Right ventricle myocardium inferior (tissue), 1 donor: ENCODE measurements at regions not wholly inside any gene's neighbourhood (a gene's known extent, or its start where the extent isn't known, plus 50 kb on each side); places are given as distances from the start of the nearest gene placed in this dataset.

Source experiments
- ATAC-seq: fragments of 200-7000 bp; cut with Tn5 transposase; one replicate; pipeline ENCODE4 v1.9.1; 2020; ENCODE audit warnings: mild to moderate bottlenecking, moderate library complexity
- DNase-seq: peaks from one replicate; pipeline ENCODE4 v3.0.0; 2021; ENCODE audit errors: missing footprints
- intact Hi-C: fragments of 100-400 bp; cut with DNase I; formaldehyde crosslinking; loops from one replicate; pipeline ENCODE4 v1.11.0; 2022
- donor health status: DM: no; HTN: yes; CAD: no; lungs with severe emphysema.

DNA sequence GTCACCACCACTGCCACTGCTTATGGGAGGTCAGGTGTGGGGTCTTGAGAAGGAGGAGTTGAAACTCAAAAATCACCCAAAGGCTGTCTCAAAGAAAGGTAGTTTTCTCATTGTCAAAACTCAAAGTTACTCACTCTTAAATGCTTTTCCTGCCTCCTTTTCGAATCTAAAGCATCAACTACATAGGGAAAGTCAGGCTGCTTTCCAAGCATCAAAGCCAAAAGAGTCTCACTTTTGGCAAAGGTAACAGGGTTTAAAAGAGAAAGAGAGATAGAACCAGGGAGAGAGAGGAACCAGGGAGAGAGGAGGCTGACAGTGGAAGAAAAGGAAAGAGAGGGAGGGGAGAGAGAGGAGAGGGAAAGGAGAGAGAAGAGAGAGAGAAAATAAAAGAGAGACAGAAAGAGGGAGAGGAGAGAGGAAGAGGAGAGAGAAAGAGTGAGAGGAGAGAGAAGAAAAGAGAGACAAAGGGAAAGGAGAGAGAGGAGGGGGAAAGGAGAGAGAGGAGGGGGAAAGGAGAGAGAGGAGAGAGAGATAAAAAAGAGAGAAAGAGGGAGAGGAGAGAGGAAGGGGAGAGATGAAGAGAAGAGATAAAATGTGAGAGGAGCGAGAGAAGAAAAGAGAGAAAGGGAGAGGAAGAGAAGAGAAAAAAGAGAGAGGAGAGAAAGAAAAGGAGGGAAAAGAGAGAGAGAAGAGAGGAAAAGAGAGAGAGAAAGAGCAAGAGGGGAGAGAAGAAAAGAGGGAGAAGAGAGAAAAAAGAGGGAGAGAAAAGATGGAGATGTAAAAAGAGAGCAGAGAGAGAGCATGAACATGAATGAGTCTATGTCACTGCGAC lies 262.0 kb upstream of the TSHZ3 start:
- ATAC-seq (no peak), DNase-seq (no peak)
- intact Hi-C loops: no loop called here

DNA sequence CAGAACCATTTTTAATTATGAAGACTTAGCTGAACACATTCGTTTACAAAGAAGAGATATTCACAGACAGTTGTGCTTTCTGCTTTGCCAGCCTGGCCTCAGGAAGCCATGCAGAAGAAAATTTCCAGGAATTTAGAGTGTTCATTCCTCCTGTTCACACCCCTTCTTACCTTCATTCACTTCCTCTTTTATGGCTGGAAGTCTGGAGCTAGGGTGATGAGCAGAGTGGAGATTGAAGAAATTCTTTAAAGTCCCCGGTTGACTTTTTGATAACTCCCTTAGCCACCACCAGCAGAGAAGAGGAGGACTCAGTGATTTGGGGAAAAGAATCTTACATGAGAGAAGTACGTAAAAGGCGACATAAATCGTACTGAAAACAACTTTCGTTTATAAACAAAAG lies 263.6 kb upstream of the TSHZ3 start:
- intact Hi-C loops: no loop called here
- ATAC-seq (no peak), DNase-seq (no peak)

DNA sequence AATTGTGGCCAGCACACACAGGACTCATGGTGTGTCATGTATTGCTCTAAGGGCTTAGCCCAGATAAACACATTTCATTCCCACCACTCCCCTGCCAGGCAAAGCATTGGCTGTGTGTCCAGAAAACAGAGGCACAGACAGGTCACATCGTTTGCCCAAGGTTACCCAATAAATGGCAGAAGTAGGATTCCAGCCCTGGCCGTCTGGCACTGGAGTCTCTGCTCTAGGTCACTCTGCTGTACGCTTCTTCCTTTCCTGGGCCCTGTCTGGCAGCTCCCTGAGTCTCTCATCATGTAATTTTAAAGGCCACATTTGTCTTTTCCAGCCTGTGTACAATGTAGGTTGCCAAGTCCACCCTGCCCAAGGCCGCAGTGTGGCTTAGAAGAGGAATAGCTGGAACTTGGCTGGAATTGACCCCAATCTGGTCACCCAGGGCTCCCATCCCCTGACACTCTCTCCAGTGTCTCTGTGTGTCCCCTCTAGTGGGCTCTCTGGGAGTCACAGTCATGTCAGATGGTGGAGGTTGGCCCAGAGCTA lies 264.5 kb upstream of the TSHZ3 start:
- intact Hi-C loops: no loop called here
- DNase-seq: no peak
- peak; percentile 72 for ATAC-seq

DNA sequence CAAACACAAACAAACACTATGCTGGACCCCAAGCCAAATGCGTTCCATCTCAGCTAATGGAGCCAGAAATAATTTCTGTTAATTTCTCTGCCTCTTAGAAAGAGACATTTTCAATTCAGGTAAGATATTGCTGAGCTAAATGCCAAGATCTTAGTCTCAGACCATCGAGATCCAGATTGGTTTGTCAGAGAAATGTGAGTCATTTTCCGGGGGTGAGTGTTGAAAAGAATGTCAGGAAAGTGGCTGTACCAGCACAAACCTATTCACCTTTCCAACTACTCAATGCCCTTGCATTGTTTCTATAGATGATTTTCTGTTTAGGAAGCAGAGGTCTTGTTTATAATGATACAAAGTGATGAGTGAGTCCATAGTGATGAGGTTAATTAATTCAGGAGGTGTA lies 266.8 kb upstream of the TSHZ3 start:
- ATAC-seq (no peak), DNase-seq (no peak)
- intact Hi-C loops: no loop called here

DNA sequence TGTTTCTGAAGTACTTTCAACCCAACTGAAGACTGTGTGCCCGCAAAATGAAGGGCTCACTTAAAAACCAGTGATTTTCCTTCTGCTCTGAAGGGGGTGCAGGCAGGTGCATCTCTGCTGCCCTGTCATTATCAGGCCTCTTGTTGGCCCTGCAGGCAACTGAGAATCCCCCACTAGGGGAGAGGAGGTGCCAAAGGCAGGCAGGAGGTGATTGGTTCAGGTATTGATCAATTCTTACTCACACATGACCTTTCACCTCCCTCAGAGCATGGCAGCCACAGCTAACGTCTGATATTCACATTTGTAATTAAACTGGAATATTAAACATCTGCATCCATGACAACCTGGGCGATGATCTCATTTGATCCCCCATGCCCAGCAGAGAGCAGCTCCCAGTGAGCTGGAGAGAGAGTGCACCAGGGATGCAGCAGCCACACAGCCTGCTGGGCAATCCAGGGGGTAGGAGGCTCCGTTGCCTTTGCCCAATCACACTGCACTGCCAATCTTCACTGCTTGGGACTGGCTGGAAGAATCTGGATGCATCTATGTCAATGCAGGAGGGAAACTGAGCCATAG lies 267.9 kb upstream of the TSHZ3 start:
- intact Hi-C loops: no loop called here
- no peak for ATAC-seq
- DNase-seq: no peak

DNA sequence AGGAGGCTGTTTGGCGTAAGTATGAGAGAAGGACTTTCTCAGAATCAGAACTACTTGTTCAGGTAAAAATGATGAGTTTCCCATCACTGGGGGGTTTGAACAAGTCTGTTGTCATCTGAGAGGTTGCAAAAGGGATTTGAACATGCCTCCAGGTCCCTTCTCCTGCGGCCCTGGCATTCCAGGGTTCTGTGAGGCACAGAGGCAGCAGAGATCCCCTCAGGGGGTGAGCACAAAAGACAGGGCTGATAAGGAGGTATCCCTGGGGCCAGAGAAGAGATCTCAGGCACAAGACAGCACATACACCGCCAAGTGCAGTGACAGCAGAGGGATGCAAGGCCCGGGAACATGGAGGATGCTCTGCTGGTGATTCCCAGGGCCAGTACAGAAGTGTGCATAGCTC lies 275.8 kb upstream of the TSHZ3 start:
- ATAC-seq (no peak), DNase-seq (no peak)
- intact Hi-C loops: no loop called here

GRCh38 chr19:31625575-31625974 lies 276.3 kb upstream of the TSHZ3 start:
- intact Hi-C loops: no loop called here

GRCh38 chr19:31626941-31627340 lies 277.7 kb upstream of the TSHZ3 start:
- no peak for ATAC-seq
- intact Hi-C loops: no loop called here

More at GRCh38 chr19:31625575-31625974, 276.3 kb upstream of the TSHZ3 start:
- DNase-seq (no peak), ATAC-seq (no peak)

GRCh38 chr19:31627620-31628365 lies 278.6 kb upstream of the TSHZ3 start:
- ATAC-seq (no peak), DNase-seq (no peak)
- intact Hi-C loops: no loop called here

More at GRCh38 chr19:31626941-31627340, 277.7 kb upstream of the TSHZ3 start:
- no peak for DNase-seq

GRCh38 chr19:31629579-31630363 lies 280.5 kb upstream of the TSHZ3 start:
- intact Hi-C loops: no loop called here
- DNase-seq (no peak), ATAC-seq (no peak)

DNA sequence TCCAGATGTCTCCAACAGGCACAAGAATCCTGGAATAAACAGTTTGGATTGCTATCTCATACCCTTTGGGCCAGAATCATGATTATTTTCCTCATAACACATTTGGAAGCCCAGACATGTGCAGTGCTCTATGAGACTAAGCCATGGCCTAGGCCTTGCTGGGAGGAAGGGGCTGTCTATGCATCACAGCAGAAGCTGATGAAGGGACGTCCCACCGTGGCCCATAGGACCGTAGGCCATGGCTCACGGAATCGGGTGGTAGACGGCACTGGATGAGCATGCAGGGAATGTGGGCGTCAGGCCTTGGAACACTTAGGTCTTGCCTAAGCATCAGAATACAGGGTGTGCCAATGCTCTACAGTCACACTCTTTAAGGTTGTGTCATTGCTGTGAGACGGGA lies 283.8 kb upstream of the TSHZ3 start:
- intact Hi-C loops: no loop called here
- DNase-seq (no peak), ATAC-seq (no peak)

- intact Hi-C loops: no loop called here
- ATAC-seq (no peak), DNase-seq (no peak)
These were observed 290.1 kb upstream of the TSHZ3 start for GRCh38 chr19:31639306-31639705.

DNA sequence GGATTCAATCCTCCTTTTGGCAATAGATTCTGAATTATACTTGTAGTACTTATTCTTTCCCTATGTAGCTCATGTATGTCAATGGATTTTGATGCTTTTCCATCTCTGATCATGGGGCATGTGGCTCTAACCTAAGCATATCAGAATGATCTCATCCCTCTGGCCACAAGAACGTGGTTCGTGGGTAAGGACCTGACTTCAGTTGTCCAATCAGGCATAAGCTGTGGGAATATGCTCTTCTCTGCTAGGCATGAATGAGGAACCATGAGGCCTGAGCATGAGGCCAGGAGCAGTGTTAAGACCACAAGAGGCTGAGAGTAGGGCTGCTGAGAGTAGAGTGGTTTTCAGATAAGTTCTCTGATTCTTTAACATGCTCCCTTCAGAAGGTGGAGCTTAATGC lies 292.4 kb upstream of the TSHZ3 start:
- intact Hi-C loops: no loop called here
- ATAC-seq (no peak), DNase-seq (no peak)

DNA sequence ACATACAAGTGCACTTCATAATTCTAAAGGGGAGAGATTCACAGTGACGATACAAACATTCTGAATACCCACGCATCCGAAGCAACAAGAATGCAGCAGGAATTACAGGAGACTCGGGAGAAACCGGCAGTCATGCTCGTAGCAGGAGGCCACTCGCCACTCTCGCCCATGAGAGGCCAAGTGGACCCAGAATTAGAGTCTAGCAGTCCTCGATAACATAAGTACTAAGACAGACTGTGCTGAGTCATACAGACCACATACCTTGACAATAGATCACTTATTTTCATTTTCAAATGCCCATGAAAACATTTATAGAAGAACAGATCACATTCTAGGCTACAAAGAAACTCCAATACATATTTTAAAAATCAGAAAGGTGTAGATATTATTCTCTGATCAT lies 299.1 kb upstream of the TSHZ3 start:
- intact Hi-C loops: no loop called here
- no peak for ATAC-seq
- no peak for DNase-seq

GRCh38 chr19:31656507-31656906 lies 307.3 kb upstream of the TSHZ3 start:
- intact Hi-C loops: no loop called here
- ATAC-seq: no peak
- DNase-seq: peak; percentile 47

GRCh38 chr19:31658993-31659896 lies 310.0 kb upstream of the TSHZ3 start:
- ATAC-seq: no peak
- intact Hi-C loops: no loop called here
- DNase-seq: no peak

GRCh38 chr19:31659897-31660210 lies 310.6 kb upstream of the TSHZ3 start:
- no peak for DNase-seq
- intact Hi-C loops: no loop called here
- ATAC-seq: no peak

DNA sequence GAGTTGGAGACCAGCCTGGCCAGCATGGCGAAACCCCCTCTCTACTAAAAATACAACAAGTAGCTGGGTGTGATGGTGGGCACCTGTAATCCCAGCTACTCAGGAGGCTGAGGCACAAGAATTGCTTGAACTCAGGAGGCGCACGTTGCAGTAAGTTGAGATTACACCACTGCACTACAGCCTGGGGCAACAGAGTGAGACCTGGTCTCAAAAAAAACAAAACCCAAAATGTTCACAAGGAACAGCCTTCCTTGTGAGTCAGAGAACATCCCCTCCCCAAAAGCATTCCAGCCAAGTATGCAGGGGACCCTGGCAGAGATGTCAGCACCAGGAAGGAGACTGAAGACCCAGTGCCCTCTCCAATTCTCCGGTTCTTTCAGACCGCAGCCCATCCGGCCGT lies 314.9 kb upstream of the TSHZ3 start:
- no peak for DNase-seq
- intact Hi-C loops: no loop called here

More for the DNA sequence above, 314.9 kb upstream of the TSHZ3 start:
- no peak for ATAC-seq
